CD4-positive, alpha-beta T cell treated with Interleukin-4 for 1 hour (primary cell): ENCODE measurements at regions not wholly inside any gene's neighbourhood (a gene's known extent, or its start where the extent isn't known, plus 50 kb on each side); places are given as distances from the start of the nearest gene placed in this dataset.

Experiments used
- DNase-seq, 2 donors: peaks; one replicate each; pipeline ENCODE4 v3.0.0-alpha.2; 2020 to 2022

- no peak for DNase-seq
Observed at GRCh38 chr4:136495851-136496250, 1036.4 kb downstream of the PCDH18 start.

GRCh38 chr4:136495076-136495475 lies 1037.2 kb downstream of the PCDH18 start:
- DNase-seq = no peak

- no peak for DNase-seq
Observed at GRCh38 chr4:136489101-136489500, 1043.2 kb downstream of the PCDH18 start.

GRCh38 chr4:136484996-136485395 lies 1047.3 kb downstream of the PCDH18 start:
- DNase-seq = no peak

- DNase-seq = no peak
Observed at GRCh38 chr4:136476753-136477152, 1055.5 kb downstream of the PCDH18 start.

GRCh38 chr4:136471051-136471450 lies 1061.2 kb downstream of the PCDH18 start:
- no peak for DNase-seq

GRCh38 chr4:136465691-136466090 lies 1066.6 kb downstream of the PCDH18 start:
- DNase-seq = no peak

- no peak for DNase-seq
Observed at GRCh38 chr4:136463941-136464340, 1068.4 kb downstream of the PCDH18 start.

GRCh38 chr4:136461533-136461932 lies 1070.8 kb downstream of the PCDH18 start:
- DNase-seq = no peak

GRCh38 chr4:136458326-136458725 lies 1074.0 kb downstream of the PCDH18 start:
- no peak for DNase-seq

GRCh38 chr4:136457577-136457976 lies 1074.7 kb downstream of the PCDH18 start:
- DNase-seq = no peak

GRCh38 chr4:136457004-136457403 lies 1075.3 kb downstream of the PCDH18 start:
- DNase-seq = no peak

GRCh38 chr4:136443006-136443405 lies 1089.3 kb downstream of the PCDH18 start:
- DNase-seq = no peak

- no peak for DNase-seq
Observed at GRCh38 chr4:136442447-136442846, 1089.8 kb downstream of the PCDH18 start.

- DNase-seq = no peak
Observed at GRCh38 chr4:136441629-136442282, 1090.5 kb downstream of the PCDH18 start.

- no peak for DNase-seq
Observed at GRCh38 chr4:136438645-136439044, 1093.6 kb downstream of the PCDH18 start.

- no peak for DNase-seq
Observed at GRCh38 chr4:136424052-136424451, 1108.2 kb downstream of the PCDH18 start.

- no peak for DNase-seq
Observed at GRCh38 chr4:136414981-136415380, 1117.3 kb downstream of the PCDH18 start.

- no peak for DNase-seq
Observed at GRCh38 chr4:136412708-136413107, 1119.6 kb downstream of the PCDH18 start.

- DNase-seq = no peak
Observed at GRCh38 chr4:136400829-136401228, 1131.5 kb downstream of the PCDH18 start.

GRCh38 chr4:136395212-136395722 lies 1137.0 kb downstream of the PCDH18 start:
- no peak for DNase-seq

GRCh38 chr4:136392576-136392975 lies 1139.7 kb downstream of the PCDH18 start:
- no peak for DNase-seq

GRCh38 chr4:136390824-136391223 lies 1141.5 kb downstream of the PCDH18 start:
- no peak for DNase-seq

- no peak for DNase-seq
Observed at GRCh38 chr4:136383082-136383481, 1149.2 kb downstream of the PCDH18 start.

- DNase-seq = no peak
Observed at GRCh38 chr4:136371231-136371630, 1161.1 kb downstream of the PCDH18 start.
